Neural cell (in vitro differentiated cells): ENCODE measurements at regions not wholly inside any gene's neighbourhood (a gene's known extent, or its start where the extent isn't known, plus 50 kb on each side); places are given as distances from the start of the nearest gene placed in this dataset.

Experiments
- H2AFZ ChIP-seq: fragments of 200-600, 300-800 bp; sonication (generic), shearing (Covaris generic); 2 replicates; pipeline ENCODE4 v1.6.0; 2014; ENCODE audit warnings: low read depth, mild to moderate bottlenecking, antibody characterized with exemption, low read length, moderate library complexity
- H3F3A ChIP-seq: fragments of 200-600 bp; shearing (Covaris generic); 2 replicates; pipeline ENCODE4 v1.6.1; 2016; ENCODE audit warnings: mild to moderate bottlenecking, moderate library complexity, mixed read lengths, antibody characterized with exemption, low read length; ENCODE audit not compliant: insufficient read depth, poor library complexity, severe bottlenecking
- H3K27ac ChIP-seq: fragments of 200-600, 300-800 bp; sonication (generic), shearing (Covaris generic); 2 replicates; pipeline ENCODE4 v1.5.1; 2014; ENCODE audit warnings: mild to moderate bottlenecking, low read length, moderate library complexity
- H3K27me3 ChIP-seq: fragments of 300-800, 200-600 bp; sonication (generic), shearing (Covaris generic); 2 replicates; pipeline ENCODE4 v1.6.0; 2014; ENCODE audit warnings: mild to moderate bottlenecking, low read depth, low read length, moderate library complexity; ENCODE audit not compliant: insufficient read depth
- H3K36me3 ChIP-seq: fragments of 300-800, 200-600 bp; sonication (generic), shearing (Covaris generic); 2 replicates; pipeline ENCODE4 v1.5.1; 2014; ENCODE audit warnings: mild to moderate bottlenecking, antibody characterized with exemption, low read length, moderate library complexity; ENCODE audit not compliant: insufficient read depth
- H3K4me2 ChIP-seq: fragments of 300-800, 200-600 bp; sonication (generic), shearing (Covaris generic); 2 replicates; pipeline ENCODE4 v1.6.0; 2014; ENCODE audit warnings: mild to moderate bottlenecking, low read length
- H3K4me3 ChIP-seq: fragments of 300-800, 200-600 bp; sonication (generic), shearing (Covaris generic); 2 replicates; pipeline ENCODE4 v1.5.1; 2014; ENCODE audit warnings: mild to moderate bottlenecking, low read length, moderate library complexity
- H3K79me2 ChIP-seq: fragments of 200-600 bp; shearing (Covaris generic); replicated peaks from 2 replicates; pipeline ENCODE4 v1.6.0; 2014; ENCODE audit warnings: mild to moderate bottlenecking, low read length, moderate library complexity; ENCODE audit not compliant: insufficient read depth
- H3K9ac ChIP-seq: fragments of 300-800, 200-600 bp; sonication (generic), shearing (Covaris generic); 2 replicates; pipeline ENCODE4 v1.6.1; 2016; ENCODE audit warnings: mild to moderate bottlenecking, low read length, mixed read lengths
- H3K9me2 ChIP-seq: fragments of 200-600 bp; shearing (Covaris generic); 2 replicates; pipeline ENCODE4 v1.6.1; 2016; ENCODE audit warnings: mild to moderate bottlenecking, low read length, mixed read lengths; ENCODE audit not compliant: insufficient read depth
- H3K9me3 ChIP-seq: fragments of 200-600, 300-800 bp; sonication (generic), shearing (Covaris generic); 2 replicates; pipeline ENCODE4 v1.6.1; 2016; ENCODE audit warnings: mild to moderate bottlenecking, mixed run types, low read length, moderate library complexity, mixed read lengths
- H4K20me1 ChIP-seq: fragments of 200-600 bp; shearing (Covaris generic); 2 replicates; pipeline ENCODE4 v1.6.1; 2016; ENCODE audit warnings: mild to moderate bottlenecking, mixed run types; ENCODE audit not compliant: insufficient read depth
- EP300 ChIP-seq: fragments of 450-650 bp; conservative IDR thresholded peaks from 2 replicates; pipeline ENCODE4 v1.6.1; 2014; ENCODE audit warnings: antibody characterized with exemption, mild to moderate bottlenecking, moderate library complexity; ENCODE audit not compliant: poor library complexity, severe bottlenecking
- EZH2 ChIP-seq: fragments of 200-600, 300-800 bp; shearing (Covaris generic), sonication (generic); IDR thresholded peaks from 2 replicates; pipeline ENCODE4 v1.6.1; 2014; ENCODE audit warnings: antibody characterized with exemption, low read length, borderline replicate concordance, mild to moderate bottlenecking; ENCODE audit not compliant: insufficient read depth, poor library complexity, severe bottlenecking
- MXI1 ChIP-seq: fragments of 450-650 bp; conservative IDR thresholded peaks from 2 replicates; pipeline ENCODE4 v1.6.1; 2014; ENCODE audit warnings: antibody characterized with exemption, mild to moderate bottlenecking; ENCODE audit not compliant: poor library complexity, severe bottlenecking
- POLR2AphosphoS5 ChIP-seq: IDR thresholded peaks from 2 replicates; pipeline ENCODE4 v1.6.1; 2012
- RAD21 ChIP-seq: fragments of 450-650 bp; conservative IDR thresholded peaks from 2 replicates; pipeline ENCODE4 v1.6.1; 2014; ENCODE audit warnings: antibody characterized with exemption, mild to moderate bottlenecking, moderate library complexity
- SMC3 ChIP-seq: fragments of 450-650 bp; conservative IDR thresholded peaks from 2 replicates; pipeline ENCODE4 v1.6.1; 2014; ENCODE audit warnings: antibody characterized with exemption, mild to moderate bottlenecking, moderate library complexity; ENCODE audit not compliant: poor library complexity
- TAF1 ChIP-seq: IDR thresholded peaks from 2 replicates; pipeline ENCODE4 v1.6.1; 2012; ENCODE audit warnings: low read depth
- TF ChIP-seq, protein P1 (sequence below): IDR thresholded peaks from 2 replicates; pipeline ENCODE4 v1.6.1; 2012; ENCODE audit warnings: borderline replicate concordance
- TF ChIP-seq, protein P2 (sequence below): fragments of 450-650 bp; IDR thresholded peaks from 2 replicates; pipeline ENCODE4 v1.5.1; 2014; ENCODE audit warnings: antibody characterized with exemption, mild to moderate bottlenecking, moderate library complexity; ENCODE audit not compliant: poor library complexity, severe bottlenecking

GRCh38 chr6:77204555-77204954 lies 258.7 kb downstream of the HTR1B start:
- H3K9me3 ChIP-seq, result no peaks in the 10 kb centered on the region
- no peak overlapping the region for H3K4me2 ChIP-seq
- H3K79me2 ChIP-seq, result no peaks in the 10 kb centered on the region
- H3K27me3 ChIP-seq, result no peaks in the 10 kb centered on the region
- no peak overlapping the region for H3K9ac ChIP-seq
- H3K27ac ChIP-seq, result no peak overlapping the region
- no peaks in the 10 kb centered on the region for H4K20me1 ChIP-seq
- TF ChIP-seq MXI1 (no peak), EZH2 (no peak), TAF1 (no peak), SMC3 (no peak), POLR2AphosphoS5 (no peak), EP300 (no peak), RAD21 (no peak)
- TF ChIP-seq, protein P1, sequence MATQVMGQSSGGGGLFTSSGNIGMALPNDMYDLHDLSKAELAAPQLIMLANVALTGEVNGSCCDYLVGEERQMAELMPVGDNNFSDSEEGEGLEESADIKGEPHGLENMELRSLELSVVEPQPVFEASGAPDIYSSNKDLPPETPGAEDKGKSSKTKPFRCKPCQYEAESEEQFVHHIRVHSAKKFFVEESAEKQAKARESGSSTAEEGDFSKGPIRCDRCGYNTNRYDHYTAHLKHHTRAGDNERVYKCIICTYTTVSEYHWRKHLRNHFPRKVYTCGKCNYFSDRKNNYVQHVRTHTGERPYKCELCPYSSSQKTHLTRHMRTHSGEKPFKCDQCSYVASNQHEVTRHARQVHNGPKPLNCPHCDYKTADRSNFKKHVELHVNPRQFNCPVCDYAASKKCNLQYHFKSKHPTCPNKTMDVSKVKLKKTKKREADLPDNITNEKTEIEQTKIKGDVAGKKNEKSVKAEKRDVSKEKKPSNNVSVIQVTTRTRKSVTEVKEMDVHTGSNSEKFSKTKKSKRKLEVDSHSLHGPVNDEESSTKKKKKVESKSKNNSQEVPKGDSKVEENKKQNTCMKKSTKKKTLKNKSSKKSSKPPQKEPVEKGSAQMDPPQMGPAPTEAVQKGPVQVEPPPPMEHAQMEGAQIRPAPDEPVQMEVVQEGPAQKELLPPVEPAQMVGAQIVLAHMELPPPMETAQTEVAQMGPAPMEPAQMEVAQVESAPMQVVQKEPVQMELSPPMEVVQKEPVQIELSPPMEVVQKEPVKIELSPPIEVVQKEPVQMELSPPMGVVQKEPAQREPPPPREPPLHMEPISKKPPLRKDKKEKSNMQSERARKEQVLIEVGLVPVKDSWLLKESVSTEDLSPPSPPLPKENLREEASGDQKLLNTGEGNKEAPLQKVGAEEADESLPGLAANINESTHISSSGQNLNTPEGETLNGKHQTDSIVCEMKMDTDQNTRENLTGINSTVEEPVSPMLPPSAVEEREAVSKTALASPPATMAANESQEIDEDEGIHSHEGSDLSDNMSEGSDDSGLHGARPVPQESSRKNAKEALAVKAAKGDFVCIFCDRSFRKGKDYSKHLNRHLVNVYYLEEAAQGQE, result no peak
- TF ChIP-seq, protein P2, sequence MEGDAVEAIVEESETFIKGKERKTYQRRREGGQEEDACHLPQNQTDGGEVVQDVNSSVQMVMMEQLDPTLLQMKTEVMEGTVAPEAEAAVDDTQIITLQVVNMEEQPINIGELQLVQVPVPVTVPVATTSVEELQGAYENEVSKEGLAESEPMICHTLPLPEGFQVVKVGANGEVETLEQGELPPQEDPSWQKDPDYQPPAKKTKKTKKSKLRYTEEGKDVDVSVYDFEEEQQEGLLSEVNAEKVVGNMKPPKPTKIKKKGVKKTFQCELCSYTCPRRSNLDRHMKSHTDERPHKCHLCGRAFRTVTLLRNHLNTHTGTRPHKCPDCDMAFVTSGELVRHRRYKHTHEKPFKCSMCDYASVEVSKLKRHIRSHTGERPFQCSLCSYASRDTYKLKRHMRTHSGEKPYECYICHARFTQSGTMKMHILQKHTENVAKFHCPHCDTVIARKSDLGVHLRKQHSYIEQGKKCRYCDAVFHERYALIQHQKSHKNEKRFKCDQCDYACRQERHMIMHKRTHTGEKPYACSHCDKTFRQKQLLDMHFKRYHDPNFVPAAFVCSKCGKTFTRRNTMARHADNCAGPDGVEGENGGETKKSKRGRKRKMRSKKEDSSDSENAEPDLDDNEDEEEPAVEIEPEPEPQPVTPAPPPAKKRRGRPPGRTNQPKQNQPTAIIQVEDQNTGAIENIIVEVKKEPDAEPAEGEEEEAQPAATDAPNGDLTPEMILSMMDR, result no peak
- H2AFZ ChIP-seq, result no peak overlapping the region
- H3F3A ChIP-seq, result no peaks in the 10 kb centered on the region
- no peak overlapping the region for H3K4me3 ChIP-seq
- no peaks in the 10 kb centered on the region for H3K36me3 ChIP-seq
- H3K9me2 ChIP-seq, result no peaks in the 10 kb centered on the region

DNA sequence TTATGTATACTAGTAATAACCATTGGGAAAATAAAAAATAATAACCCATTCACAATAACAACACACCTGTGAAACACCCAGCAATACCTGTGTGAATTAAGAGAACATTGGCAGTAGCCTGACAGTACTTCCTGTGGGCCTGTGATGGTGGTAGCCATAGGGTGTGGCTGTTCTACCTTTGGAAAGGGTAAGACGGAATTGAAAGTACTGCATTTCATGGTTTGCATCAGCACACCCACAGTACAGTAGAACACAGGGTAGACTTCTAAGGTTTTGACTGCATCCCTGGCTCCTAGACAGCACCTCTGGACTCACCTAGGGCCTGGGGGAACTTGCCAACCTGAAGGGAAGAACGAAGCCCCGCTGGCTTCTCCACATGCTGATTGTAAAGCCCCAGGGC lies 279.8 kb downstream of the HTR1B start:
- Histone ChIP-seq H3K9me3 (no peaks in the 10 kb centered on the region), H3K79me2 (no peaks in the 10 kb centered on the region), H3K9me2 (no peaks in the 10 kb centered on the region), H3F3A (no peaks in the 10 kb centered on the region), H3K27me3 (no peaks in the 10 kb centered on the region), H2AFZ (no peak overlapping the region), H3K27ac (no peak overlapping the region), H3K9ac (no peak overlapping the region), H3K36me3 (no peaks in the 10 kb centered on the region), H4K20me1 (no peaks in the 10 kb centered on the region), H3K4me3 (no peak overlapping the region), H3K4me2 (no peak overlapping the region)
- TF ChIP-seq MXI1 (no peak), POLR2AphosphoS5 (no peak), RAD21 (no peak), SMC3 (no peak), TAF1 (no peak), EP300 (no peak), EZH2 (no peak)
- TF ChIP-seq, protein P1, result no peak
